KOPT-K1 (cell line): ENCODE measurements at regions not wholly inside any gene's neighbourhood (a gene's known extent, or its start where the extent isn't known, plus 50 kb on each side); places are given as distances from the start of the nearest gene placed in this dataset.
"Not testable (repeated sequence)": the region's sequence is repeated elsewhere in the genome, so short reads cannot be mapped to it uniquely, and the experiment has no call there.

Experiments
- H3K27ac ChIP-seq: fragments of 200-600 bp; sonication (generic); 2 replicates; pipeline ENCODE4 v1.5.1; 2016; ENCODE audit warnings: antibody characterized with exemption, mild to moderate bottlenecking, low read depth, low read length; ENCODE audit not compliant: poor library complexity, severe bottlenecking
- H3K36me3 ChIP-seq: fragments of 200-600 bp; sonication (generic); 2 replicates; pipeline ENCODE4 v1.5.1; 2017; ENCODE audit warnings: antibody characterized with exemption, mild to moderate bottlenecking, low read length, moderate library complexity; ENCODE audit not compliant: insufficient read depth
- H3K9me3 ChIP-seq: fragments of 200-600 bp; sonication (generic); 2 replicates; pipeline ENCODE4 v1.5.1; 2017; ENCODE audit warnings: antibody characterized with exemption, low read length, mild to moderate bottlenecking; ENCODE audit not compliant: insufficient read depth, poor library complexity, severe bottlenecking

- no peak overlapping the region for H3K27ac ChIP-seq
- peaks cover 7% of the 10 kb centered on the region for H3K9me3 ChIP-seq
- no peaks in the 10 kb centered on the region for H3K36me3 ChIP-seq
Measured at GRCh38 chr18:10122988-10123950, 209.5 kb downstream of the VAPA start.

GRCh38 chr18:10124071-10124470 lies 210.3 kb downstream of the VAPA start:
- Histone ChIP-seq H3K9me3 (peaks cover 7% of the 10 kb centered on the region), H3K27ac (no peak overlapping the region), H3K36me3 (no peaks in the 10 kb centered on the region)

DNA sequence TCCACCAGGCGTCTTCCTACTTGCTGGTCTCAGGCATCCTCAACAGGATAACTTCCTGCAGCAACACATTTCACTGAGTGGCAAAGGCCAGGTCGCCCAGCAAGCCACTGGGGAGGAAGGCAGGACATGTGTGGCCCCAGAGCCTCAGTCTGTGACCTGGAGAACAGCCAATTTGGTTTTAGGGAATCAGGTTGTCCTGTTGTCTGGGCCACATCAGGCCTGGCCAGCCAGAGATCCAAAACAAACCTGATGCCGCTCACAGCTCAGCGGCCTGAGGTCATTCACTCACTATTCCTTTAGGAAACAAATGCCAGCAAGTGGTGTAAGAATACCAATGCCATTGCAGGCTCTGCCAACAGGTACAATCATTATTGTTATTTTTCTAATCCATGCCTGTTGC lies 210.7 kb downstream of the VAPA start:
- Histone ChIP-seq H3K9me3 (peaks cover 3% of the 10 kb centered on the region), H3K36me3 (no peaks in the 10 kb centered on the region), H3K27ac (no peak overlapping the region)

GRCh38 chr18:10124967-10125366 lies 211.2 kb downstream of the VAPA start:
- Histone ChIP-seq H3K27ac (no peak overlapping the region), H3K36me3 (no peaks in the 10 kb centered on the region), H3K9me3 (no peaks in the 10 kb centered on the region)

DNA sequence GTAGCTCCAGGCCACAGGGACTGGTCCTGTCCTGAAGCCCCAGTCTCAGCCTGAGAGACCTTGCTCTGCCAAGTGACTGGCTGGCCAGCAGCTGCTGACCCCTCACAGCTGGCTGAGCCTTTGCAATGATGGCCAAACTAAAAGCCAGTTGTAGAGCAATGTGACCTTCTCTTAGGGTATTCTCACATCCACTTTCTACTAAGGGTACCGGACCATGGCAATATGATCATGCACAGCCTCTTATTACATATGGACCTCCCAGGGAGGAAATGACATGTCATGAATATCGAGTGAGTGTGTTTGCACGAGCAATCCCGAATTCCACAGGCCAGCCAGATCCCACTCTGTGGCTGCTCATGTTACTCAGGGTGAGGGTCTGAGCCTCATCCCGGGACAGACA lies 213.9 kb downstream of the VAPA start:
- H3K9me3 ChIP-seq, result no peaks in the 10 kb centered on the region
- H3K27ac ChIP-seq, result no peak overlapping the region
- H3K36me3 ChIP-seq, result no peaks in the 10 kb centered on the region

- H3K27ac ChIP-seq, result no peak overlapping the region
- H3K36me3 ChIP-seq, result no peaks in the 10 kb centered on the region
- no peaks in the 10 kb centered on the region for H3K9me3 ChIP-seq
Measured at GRCh38 chr18:10128921-10129501, 215.2 kb downstream of the VAPA start.

DNA sequence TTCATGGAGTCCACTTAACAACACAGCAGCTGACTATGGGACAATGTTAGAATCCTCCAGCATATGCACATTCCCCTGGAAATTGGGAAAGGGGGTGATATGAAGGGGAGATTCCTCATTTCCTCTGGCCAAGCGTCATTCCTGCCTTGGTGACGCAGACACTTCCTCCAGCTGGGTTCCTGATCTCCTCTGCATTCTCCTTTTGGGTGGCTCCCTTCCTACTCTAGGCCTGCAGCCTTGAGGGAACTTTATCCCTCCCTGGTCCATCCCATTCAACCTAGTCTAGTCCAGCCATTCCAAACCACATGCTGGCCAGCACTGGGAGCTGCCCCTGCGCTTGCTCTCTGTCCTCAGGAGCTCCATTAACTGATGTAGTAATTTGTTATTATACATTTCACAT lies 216.8 kb downstream of the VAPA start:
- Histone ChIP-seq H3K9me3 (no peaks in the 10 kb centered on the region), H3K27ac (no peak overlapping the region), H3K36me3 (no peaks in the 10 kb centered on the region)

GRCh38 chr18:10131081-10131459 lies 217.3 kb downstream of the VAPA start:
- Histone ChIP-seq H3K36me3 (no peaks in the 10 kb centered on the region), H3K9me3 (no peaks in the 10 kb centered on the region), H3K27ac (no peak overlapping the region)

DNA sequence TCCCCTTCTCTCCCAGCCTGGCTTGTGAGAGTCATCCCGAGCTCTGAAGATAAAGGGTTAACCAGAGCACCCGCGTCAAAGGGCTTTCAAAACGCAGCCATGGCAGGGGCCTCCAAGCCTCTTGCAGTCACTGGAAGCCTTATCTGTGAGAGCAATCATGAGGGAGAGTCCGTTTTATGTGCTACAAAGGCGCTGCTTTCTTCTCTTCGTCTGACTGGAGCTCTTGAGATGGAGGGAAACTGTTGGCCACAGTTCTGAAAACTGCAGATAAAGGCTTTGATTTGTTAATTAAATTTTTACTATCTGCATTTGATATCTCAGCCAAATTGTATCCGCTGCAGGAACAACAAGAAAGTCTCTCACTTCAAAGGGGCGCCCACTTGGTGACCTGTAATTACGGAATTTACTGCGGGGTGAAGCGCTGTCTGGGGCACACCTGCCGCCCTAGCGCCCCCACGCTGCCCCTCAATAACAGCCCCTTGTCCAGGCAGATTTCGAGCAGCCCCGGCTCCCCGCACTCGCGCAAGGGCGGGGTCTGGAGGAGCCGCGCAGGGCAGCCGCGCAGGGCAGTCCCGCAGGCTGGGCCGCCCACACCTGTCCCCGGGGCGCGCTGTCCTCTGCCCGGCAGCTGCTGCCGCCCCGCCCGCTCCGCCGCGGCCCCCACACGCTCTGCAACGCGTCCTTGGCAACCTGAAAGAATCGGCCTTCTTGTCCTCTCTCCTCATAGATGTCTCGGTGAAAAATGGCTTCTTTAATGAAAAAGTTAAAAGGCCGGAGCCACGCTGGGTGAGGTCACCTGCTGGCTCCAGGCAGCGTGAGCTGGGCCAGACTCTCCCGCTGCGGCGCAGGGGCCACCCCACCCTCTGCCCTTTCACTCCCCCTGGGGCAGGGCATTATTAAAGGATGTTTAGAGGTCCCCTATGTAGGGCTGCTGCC lies 217.9 kb downstream of the VAPA start:
- no peaks in the 10 kb centered on the region for H3K9me3 ChIP-seq
- peak overlapping the region; percentile 7 for H3K27ac ChIP-seq
- H3K36me3 ChIP-seq, result no peaks in the 10 kb centered on the region

DNA sequence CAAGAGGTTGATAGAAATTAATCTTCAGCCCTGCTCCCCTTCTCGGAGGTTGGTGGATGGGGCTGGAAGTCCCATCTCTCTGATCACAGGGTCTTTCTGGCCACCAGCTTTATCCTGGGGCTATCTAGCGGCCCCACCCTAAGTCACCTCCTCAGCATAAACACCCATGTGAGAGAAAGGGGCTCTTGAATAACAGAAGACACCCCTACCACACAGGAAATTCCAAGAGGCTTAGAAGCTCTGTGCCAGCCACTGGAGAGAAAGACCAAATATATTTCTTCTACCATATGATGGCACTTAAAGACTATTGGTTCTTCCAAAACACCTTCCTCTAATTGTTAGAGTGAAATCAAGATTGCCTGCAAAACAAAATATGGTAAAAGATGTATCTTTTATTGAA lies 219.7 kb downstream of the VAPA start:
- no peak overlapping the region for H3K27ac ChIP-seq
- H3K36me3 ChIP-seq, result no peaks in the 10 kb centered on the region
- no peaks in the 10 kb centered on the region for H3K9me3 ChIP-seq

GRCh38 chr18:10134204-10134603 lies 220.4 kb downstream of the VAPA start:
- Histone ChIP-seq H3K9me3 (no peaks in the 10 kb centered on the region), H3K27ac (no peak overlapping the region), H3K36me3 (no peaks in the 10 kb centered on the region)

DNA sequence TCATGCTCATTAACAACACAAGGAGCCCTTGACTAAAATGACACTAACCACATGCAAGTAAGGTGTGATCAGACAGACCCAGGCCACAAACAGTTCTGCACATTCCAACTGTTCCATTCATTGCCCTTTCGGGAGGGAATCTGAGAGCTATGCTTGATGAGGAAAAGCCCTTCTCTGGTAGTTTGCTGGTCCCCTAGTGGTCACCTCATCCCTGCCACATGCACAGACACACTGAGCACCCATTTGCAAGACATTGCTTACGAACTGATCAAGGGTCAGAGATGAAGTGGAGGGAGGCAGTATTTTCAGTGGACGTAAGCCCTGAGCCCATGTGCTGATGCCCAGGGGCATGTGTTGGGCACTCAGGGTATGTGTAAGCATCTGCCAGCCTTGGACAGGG lies 220.9 kb downstream of the VAPA start:
- H3K36me3 ChIP-seq, H3K27ac ChIP-seq, H3K9me3 ChIP-seq: not testable (repeated sequence)

GRCh38 chr18:10135302-10135926 lies 221.6 kb downstream of the VAPA start:
- Histone ChIP-seq H3K36me3 (no peaks in the 10 kb centered on the region), H3K9me3 (no peaks in the 10 kb centered on the region), H3K27ac (no peak overlapping the region)

- no peaks in the 10 kb centered on the region for H3K9me3 ChIP-seq
- no peaks in the 10 kb centered on the region for H3K36me3 ChIP-seq
- no peak overlapping the region for H3K27ac ChIP-seq
Measured at GRCh38 chr18:10138719-10139118, 224.9 kb downstream of the VAPA start.
